Pancreas (tissue), 10 donors: ENCODE measurements at regions not wholly inside any gene's neighbourhood (a gene's known extent, or its start where the extent isn't known, plus 50 kb on each side); places are given as distances from the start of the nearest gene placed in this dataset.

Experiments
- ATAC-seq, 4 donors: fragments of 200-7000 bp; cut with Tn5 transposase; one replicate each; pipeline versions ENCODE4 v1.8.0 to v1.9.1; 2020; ENCODE audit warnings: mild to moderate bottlenecking in 4 of 4, moderate library complexity in 4 of 4
- DNase-seq, 6 donors: peaks; one replicate each; pipeline ENCODE4 v3.0.0-alpha.2; 2020
- FAIRE-seq: peaks from 2 replicates; lab custom pipeline; 2012; peaks lifted over from hg19 to GRCh38; lab: Jason Lieb, UNC
- H3K27ac ChIP-seq, 4 donors: fragments of 200-600 bp; sonication (generic); 1 replicate in 3 of 4; 2 replicates in 1 of 4; pipeline versions ENCODE4 v1.5.0 to v1.8.0; 2020
- H3K27me3 ChIP-seq, 4 donors: fragments of 200-600 bp; one replicate each; pipeline ENCODE4 v1.8.0; 2021
- H3K36me3 ChIP-seq, 3 donors: fragments of 200-600 bp; sonication (generic) in 1 of 3; one replicate each; pipeline versions ENCODE4 v1.5.0 to v1.8.0; 2020 to 2021
- H3K4me1 ChIP-seq, 3 donors: fragments of 200-600 bp; one replicate each; pipeline ENCODE4 v1.8.0; 2021
- H3K4me3 ChIP-seq, 4 donors: fragments of 200-600 bp; sonication (generic) in 2 of 4; one replicate each; pipeline versions ENCODE4 v1.5.0 to v1.8.0; 2020 to 2021
- H3K9me3 ChIP-seq, 4 donors: fragments of 200-600 bp; one replicate each; pipeline ENCODE4 v1.8.0; 2021
- CTCF ChIP-seq, 4 donors: fragments of 200-600 bp; sonication (generic) in 3 of 4; IDR thresholded peaks; one replicate each; pipeline versions ENCODE4 v1.5.0 to v1.8.0; 2021; ENCODE audit warnings: antibody characterized with exemption in 4 of 4
- WGBS, 2 donors: extraction: QIAGEN DNeasy Blood & Tissue Kit; methylation state at CpG; one replicate each; pipeline ENCODE4 v1.1.7; 2013; 5-methylcytosine and 5-hydroxymethylcytosine counted together
- intact Hi-C, 3 donors: fragments of 100-400 bp; cut with DNase I; formaldehyde crosslinking; loops; one replicate each; pipeline versions ENCODE4 v1.11.1 to v1.14.2; 2022
- donor health status: healthy with polysubstance abuse.
- donor health status: DM: no; HTN: no; CAD: no; lungs with moderate emphysema.
- donor health status: DM: no; HTN: no; CAD: no.
- donor health status: control.
- donor health status: control.
- donor health status: Bipolar disorder and iron deficiency.
- donor health status: DM: yes; HTN: yes; CAD: no.
- donor health status: DM: no; HTN: no; CAD: no.
- donor health status: DM: no; HTN: no; CAD: no.
- donor health status: DM: yes; HTN: yes; CAD: no.

DNA sequence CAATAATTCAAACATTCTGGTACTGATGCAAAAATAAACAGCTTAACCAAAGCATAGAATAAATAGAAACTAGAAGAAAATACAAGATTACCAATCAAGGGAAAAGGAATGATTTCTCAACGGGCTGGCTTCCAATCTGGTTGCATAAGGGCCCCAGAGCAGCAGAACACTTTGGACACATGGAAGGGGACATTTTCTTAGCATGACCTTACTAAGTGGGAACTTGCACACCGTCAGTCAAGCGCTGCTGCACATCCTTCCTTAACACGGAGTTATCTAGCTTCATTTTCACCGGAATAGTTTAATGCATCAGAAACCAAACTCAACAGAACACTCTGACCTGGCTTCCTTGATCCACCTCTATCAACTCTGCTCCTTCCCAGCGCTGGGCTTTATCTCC, 388.5 kb downstream of the VPS13C start:
- no peaks in the 10 kb centered on the region for H3K9me3 ChIP-seq
- no peak for DNase-seq
- no peak for TF ChIP-seq CTCF (IDR thresholded peaks at IDR 0.05)
- intact Hi-C loops = no loop called here
- WGBS, 2 donors = 49 to 60% methylated on average over 6 of the region's 6 CpGs
- no peak overlapping the region for H3K4me3 ChIP-seq
- H3K27me3 ChIP-seq = peaks cover 0 to 4% (median 0%) of the 10 kb centered on the region in 4 donors
- no peak for FAIRE-seq
- H3K4me1 ChIP-seq = no peaks in the 10 kb centered on the region
- no peaks in the 10 kb centered on the region for H3K36me3 ChIP-seq
- ATAC-seq = no peak
- H3K27ac ChIP-seq = no peak overlapping the region

DNA sequence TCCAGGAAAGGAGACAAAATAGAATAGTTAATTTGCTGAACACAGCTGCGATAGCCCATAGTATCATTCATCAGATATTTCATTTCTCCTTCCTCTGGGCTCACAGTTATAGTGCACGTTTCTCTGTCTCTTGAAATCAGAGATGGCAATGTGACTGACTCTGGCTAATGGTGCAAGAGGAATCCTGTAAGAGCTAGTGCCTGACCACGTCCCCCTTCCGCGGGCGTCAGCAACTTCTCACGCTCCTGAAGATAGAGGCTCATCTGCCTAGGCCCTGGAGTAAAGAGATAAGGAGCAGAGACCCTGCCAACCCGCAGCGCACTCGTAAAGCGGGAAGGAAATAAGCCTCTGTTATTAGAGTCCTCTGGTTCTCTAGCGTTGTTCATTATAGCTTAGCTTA, 391.8 kb downstream of the VPS13C start:
- FAIRE-seq (no peak), DNase-seq (no peak), ATAC-seq (no peak)
- H3K9me3 ChIP-seq = no peaks in the 10 kb centered on the region
- no peak overlapping the region for H3K4me3 ChIP-seq
- TF ChIP-seq CTCF (IDR thresholded peaks at IDR 0.05) = no peak
- intact Hi-C loops = no loop called here
- no peaks in the 10 kb centered on the region for H3K36me3 ChIP-seq
- H3K27ac ChIP-seq = no peak overlapping the region
- peaks cover 0 to 4% (median 0%) of the 10 kb centered on the region in 4 donors for H3K27me3 ChIP-seq
- 58 to 74% methylated on average over 12 of the region's 12 CpGs for WGBS, 2 donors
- H3K4me1 ChIP-seq = no peaks in the 10 kb centered on the region

GRCh38 chr15:61661791-61662190, 398.5 kb downstream of the VPS13C start:
- no peak overlapping the region for H3K27ac ChIP-seq
- FAIRE-seq = no peak
- no peaks in the 10 kb centered on the region for H3K9me3 ChIP-seq
- TF ChIP-seq CTCF (IDR thresholded peaks at IDR 0.05) = no peak
- intact Hi-C loops = no loop called here
- DNase-seq = no peak
- H3K4me3 ChIP-seq = no peak overlapping the region
- ATAC-seq = peak in 2 of 4 donors; percentile 25 to 34
- H3K36me3 ChIP-seq = no peaks in the 10 kb centered on the region
- WGBS, 2 donors = 15 to 20% methylated on average over 1 of the region's 1 CpG
- H3K27me3 ChIP-seq = no peaks in the 10 kb centered on the region
- no peaks in the 10 kb centered on the region for H3K4me1 ChIP-seq

DNA sequence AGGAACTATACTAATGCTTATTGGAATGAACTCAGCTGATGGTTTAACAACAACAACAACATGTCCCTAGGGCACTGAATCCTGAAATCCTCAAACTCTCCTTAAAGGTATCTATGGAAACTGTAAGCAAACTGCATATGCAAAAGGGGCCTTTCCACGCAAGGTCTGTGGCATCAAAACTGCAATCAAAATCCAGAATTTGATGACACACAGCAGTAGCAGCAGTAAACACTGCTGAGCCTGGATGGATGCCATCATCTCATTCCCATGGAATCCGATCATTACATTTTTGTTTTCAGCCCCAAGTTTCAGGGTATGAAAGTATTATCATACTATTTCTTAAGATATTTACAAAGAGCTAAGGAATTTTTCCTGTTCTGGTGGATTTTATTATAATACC, 399.7 kb downstream of the VPS13C start:
- ATAC-seq (no peak), DNase-seq (no peak), FAIRE-seq (no peak)
- H3K27ac ChIP-seq = no peak overlapping the region
- WGBS, 2 donors = 77 to 87% methylated on average over 2 of the region's 2 CpGs
- no peak for TF ChIP-seq CTCF (IDR thresholded peaks at IDR 0.05)
- no peaks in the 10 kb centered on the region for H3K4me1 ChIP-seq
- H3K4me3 ChIP-seq = no peak overlapping the region
- H3K36me3 ChIP-seq = no peaks in the 10 kb centered on the region
- no peaks in the 10 kb centered on the region for H3K9me3 ChIP-seq
- no peaks in the 10 kb centered on the region for H3K27me3 ChIP-seq
- intact Hi-C loops = no loop called here

DNA sequence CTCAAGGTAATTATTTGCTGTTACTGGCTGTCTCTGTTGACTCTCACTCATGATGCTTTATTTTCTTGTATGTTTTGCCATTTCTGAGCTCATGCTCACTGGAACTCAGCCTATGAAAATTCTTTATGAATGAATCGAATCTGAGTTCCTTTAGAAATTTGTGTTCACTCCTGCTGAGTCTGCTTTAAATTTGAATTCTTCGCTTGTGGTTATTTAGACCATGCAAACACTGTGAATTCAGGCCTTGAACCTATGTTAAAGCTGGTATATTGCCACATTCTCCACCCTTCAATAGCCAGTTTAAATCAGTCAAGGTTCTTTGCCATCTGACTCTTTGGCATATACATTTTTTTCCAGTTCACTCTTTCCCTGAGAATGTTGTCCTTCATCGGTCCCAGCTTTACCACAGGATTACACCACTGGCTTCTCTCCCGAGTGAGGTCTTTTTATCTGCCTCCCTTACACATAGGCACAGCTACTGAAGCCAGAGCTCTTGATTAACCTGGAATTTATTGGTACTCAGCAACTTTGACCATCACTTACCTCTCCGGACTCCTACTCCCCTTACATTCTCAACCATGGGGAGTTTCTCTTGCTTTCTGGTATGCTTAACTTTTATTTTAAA, 400.6 kb downstream of the VPS13C start:
- no peak for ATAC-seq
- no peaks in the 10 kb centered on the region for H3K9me3 ChIP-seq
- FAIRE-seq = no peak
- no peak overlapping the region for H3K27ac ChIP-seq
- no peak for TF ChIP-seq CTCF (IDR thresholded peaks at IDR 0.05)
- WGBS, 2 donors = 78 to 83% methylated on average over 5 of the region's 5 CpGs
- H3K27me3 ChIP-seq = no peaks in the 10 kb centered on the region
- no peak overlapping the region for H3K4me3 ChIP-seq
- H3K4me1 ChIP-seq = no peaks in the 10 kb centered on the region
- no peak for DNase-seq
- H3K36me3 ChIP-seq = no peaks in the 10 kb centered on the region
- intact Hi-C loops = no loop called here
